Suppressor macrophage (primary cell): ENCODE measurements at regions not wholly inside any gene's neighbourhood (a gene's known extent, or its start where the extent isn't known, plus 50 kb on each side); places are given as distances from the start of the nearest gene placed in this dataset.
A peak's percentile ranks its signal among the peaks of the same experiment; 100 is the strongest.
"Not testable (repeated sequence)": the region's sequence is repeated elsewhere in the genome, so short reads cannot be mapped to it uniquely, and the experiment has no call there.

ENCODE experiments used
- DNase-seq, 4 experiments: peaks; one replicate each; pipeline ENCODE4 v3.0.0-alpha.2; 2020 to 2022

- not testable (repeated sequence) for DNase-seq
These were observed 81.6 kb upstream of the FCGR1A start for GRCh38 chr1:149700677-149701567.

DNA sequence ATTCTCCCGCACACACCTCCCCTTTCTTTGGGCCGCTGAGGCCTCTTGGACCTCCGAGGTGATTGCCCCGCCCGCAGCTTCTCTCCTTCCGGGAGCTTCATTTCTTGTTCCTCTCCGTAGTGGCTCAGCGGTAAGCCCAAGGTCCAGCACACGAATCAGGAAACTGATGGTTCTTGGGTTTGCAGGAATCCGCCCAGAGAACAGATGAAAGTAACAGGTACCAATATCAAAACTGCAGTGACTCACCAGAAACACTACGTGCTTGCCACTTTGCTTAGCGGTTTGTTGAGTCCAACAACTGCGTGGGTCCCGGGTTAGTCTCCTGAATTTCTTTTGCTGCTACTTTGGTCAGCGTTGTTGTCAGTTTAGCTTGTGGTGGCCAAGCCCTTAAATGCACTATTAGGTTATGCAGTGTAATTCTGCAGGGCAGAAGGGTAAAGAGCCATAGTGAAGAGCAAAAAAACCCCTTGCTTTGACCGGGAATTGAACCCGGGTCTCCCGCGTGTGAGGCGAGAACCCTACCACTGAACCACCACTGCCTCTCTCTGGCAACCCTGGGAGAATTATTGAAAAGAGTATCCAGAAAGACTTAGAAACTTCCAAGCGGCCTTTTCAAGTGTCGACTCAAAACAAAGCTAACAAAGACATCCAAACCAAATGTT is 74.2 kb upstream of the FCGR1A start:
- peak in 2 of 4 experiments; percentile 79 for DNase-seq

- DNase-seq, result not testable (repeated sequence)
These were observed 70.8 kb upstream of the FCGR1A start for GRCh38 chr1:149711651-149712050.

DNA sequence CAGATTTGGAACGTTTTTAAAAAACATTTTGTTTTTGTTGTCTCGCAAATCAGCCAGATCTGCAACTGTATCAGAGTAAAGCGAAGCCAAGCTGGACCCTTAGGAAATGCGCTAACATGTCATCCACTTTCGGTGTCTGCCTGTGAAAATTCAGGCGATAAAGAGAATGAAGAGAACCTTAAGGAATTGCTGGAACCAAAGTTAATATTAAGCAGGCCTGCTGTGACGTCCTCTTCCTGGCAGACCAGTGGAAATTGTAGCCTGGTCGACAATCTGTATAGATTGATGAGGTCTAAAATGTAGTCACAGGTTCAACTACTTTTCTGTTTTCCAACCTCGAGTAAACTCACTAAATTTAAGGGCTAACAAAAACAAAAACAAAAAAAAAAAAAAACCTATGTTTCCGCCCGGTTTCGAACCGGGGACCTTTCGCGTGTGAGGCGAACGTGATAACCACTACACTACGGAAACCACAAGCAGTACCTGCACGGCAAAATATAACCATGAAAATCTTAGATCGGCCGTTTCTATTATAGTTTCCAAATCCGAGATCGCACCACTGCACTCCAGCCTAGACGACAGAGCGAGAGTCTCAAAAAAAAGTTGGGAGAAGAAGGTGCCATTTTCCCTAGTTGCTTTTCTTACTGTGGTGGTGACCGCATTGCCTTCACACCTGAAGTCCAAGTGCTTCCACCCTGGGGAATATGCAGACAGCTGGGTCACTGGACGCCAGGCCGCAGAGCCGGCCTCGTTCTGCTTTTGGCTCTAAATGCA is 70.2 kb upstream of the FCGR1A start:
- DNase-seq, result peak; percentile 14 to 52 (median 42)

DNA sequence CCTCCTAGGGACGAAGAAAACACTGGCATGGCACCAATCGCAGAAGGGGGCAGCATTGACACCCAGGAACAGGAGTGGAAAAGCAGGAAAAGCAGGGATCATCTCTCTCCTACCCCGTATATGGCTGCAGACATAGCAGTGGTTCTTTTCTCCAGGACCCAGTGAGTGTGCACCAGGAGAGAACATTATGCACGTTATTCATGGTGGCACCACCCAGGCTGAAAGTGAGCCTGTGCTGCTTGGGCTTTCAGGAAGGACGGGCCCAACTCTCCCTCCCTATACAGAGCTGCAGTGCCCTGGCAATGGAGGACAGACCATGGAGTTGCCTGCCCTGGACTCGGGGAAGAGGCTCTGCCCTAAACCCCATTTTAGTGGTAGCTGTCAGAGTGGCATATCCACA is 69.0 kb upstream of the FCGR1A start:
- DNase-seq, result not testable (repeated sequence)

DNA sequence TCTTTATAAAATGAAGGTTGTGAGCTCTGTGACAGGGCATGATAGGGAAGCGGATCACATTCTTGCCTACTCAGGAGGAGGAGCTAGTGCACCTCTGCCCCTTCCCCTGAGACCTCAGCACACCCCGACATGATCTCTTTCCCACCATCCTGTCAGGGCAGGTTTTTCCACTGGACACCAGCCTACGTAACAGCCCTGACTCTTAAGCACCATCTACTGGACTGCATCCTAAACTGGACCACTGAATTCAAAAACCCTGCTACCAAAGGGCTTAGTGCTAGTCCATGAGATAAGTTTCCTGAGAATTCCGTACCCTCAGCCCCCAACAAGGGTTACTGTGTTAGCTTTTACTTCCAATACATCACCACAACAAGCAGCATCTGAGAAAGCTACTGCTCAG is 68.5 kb upstream of the FCGR1A start:
- DNase-seq, result not testable (repeated sequence)

DNA sequence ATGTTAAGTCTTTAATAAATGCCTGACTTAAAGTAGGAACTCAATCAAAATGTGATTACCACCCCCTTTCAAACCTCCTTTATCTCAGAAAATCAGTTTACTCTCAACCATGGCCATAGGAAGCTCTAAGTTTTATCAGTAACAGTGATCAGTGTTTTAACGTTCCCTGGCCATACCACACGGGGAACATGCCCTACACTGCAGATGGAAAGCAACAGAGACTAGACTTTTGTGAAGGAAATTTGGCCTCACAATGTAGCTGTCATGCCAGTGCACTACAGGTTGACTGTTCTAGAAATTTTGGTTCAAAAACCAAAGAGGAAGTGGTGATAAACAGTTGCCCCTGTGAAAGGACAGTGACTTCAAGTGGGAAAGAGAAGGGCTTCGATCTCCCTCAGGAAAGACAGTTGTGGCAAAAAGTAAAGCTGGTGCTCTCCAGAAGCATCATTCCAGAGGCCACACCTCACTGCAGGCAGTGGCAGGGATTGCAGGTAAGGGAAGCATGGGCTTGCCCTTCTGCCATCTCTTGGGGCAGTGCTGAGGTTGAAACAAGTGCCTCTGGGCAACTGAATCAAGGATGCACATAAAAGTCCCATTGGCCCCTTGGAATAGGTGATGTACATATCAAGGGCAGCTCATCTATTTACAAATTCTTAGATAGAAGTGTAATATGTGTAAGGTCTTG is 57.7 kb upstream of the FCGR1A start:
- DNase-seq, result not testable (repeated sequence)

DNA sequence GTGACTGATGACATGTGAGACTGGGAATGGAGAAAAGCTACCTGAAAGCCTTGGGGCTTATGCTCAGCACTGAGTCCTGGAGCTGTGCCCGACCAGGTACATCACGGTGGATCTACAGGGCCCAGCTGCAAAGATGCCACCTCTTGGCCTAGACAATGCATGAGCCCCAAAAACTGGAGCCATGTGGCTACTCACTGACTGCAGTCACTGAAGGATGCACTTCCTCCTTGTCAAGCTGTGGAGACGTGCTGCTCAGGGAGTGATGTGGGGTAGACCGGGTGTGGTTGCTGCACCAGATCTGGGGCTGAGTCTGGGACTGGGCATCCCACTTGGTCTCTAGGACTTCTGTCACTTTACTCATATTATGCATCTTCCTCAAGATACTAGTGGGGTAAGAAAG is 55.8 kb upstream of the FCGR1A start:
- peak in 2 of 4 experiments; percentile 0 to 6 for DNase-seq

- DNase-seq, result not testable (repeated sequence)
These were observed 53.9 kb upstream of the FCGR1A start for GRCh38 chr1:149728598-149728997.
